IMR-90 (cell line): ENCODE measurements at regions not wholly inside any gene's neighbourhood (a gene's known extent, or its start where the extent isn't known, plus 50 kb on each side); places are given as distances from the start of the nearest gene placed in this dataset.

Experiments used
- ATAC-seq: fragments of 200-7000 bp; cut with Tn5 transposase; 2 replicates; pipeline ENCODE4 v1.9.1; 2020; ENCODE audit warnings: low read depth, mild to moderate bottlenecking, moderate library complexity
- BruUV-seq: library from RNA; stranded (reverse); fragments of 400-500 nt; replicated peaks from 2 replicates; lab custom pipeline; 2021; lab: Mats Ljungman, UMichigan
- CTCF ChIA-PET: fragments of 300-600 bp; formaldehyde crosslinking; extraction: SDS; loops from one replicate; lab custom pipeline; 2021; ENCODE audit warnings: antibody characterized with exemption; lab: Yijun Ruan, JAX
- POLR2A ChIA-PET: fragments of 300-600 bp; sonication (Branson Sonifier 250); formaldehyde crosslinking; loops from one replicate; lab custom pipeline; 2022; ENCODE audit warnings: antibody characterized with exemption; ENCODE audit not compliant: unreplicated experiment; lab: Charles Lee
- DNase-seq: peaks from one replicate; pipeline ENCODE4 v3.0.0; 2013
- H2AFZ ChIP-seq: replicated peaks from 2 replicates; pipeline ENCODE3; 2013; ENCODE audit warnings: low read length, mild to moderate bottlenecking; ENCODE audit not compliant: poor library complexity
- H2AK5ac ChIP-seq: 2 replicates; pipeline ENCODE4 v1.6.1; 2013; ENCODE audit warnings: low read depth, low read length, inconsistent platforms
- H2AK9ac ChIP-seq: replicated peaks from 2 replicates; pipeline ENCODE3; 2013; ENCODE audit warnings: mild to moderate bottlenecking, low read depth, low read length, moderate library complexity; ENCODE audit not compliant: poor library complexity
- H2BK120ac ChIP-seq: 2 replicates; pipeline ENCODE4 v1.6.1; 2013; ENCODE audit warnings: low read depth, low read length, inconsistent platforms
- H2BK15ac ChIP-seq: 3 replicates; pipeline ENCODE4 v1.6.1; 2013; ENCODE audit warnings: low read depth, low read length, inconsistent platforms
- H2BK20ac ChIP-seq: 2 replicates; pipeline ENCODE4 v1.6.1; 2013; ENCODE audit warnings: low read depth, mild to moderate bottlenecking, inconsistent platforms, low read length, moderate library complexity
- H2BK5ac ChIP-seq: 2 replicates; pipeline ENCODE4 v1.6.1; 2013; ENCODE audit warnings: mild to moderate bottlenecking, low read depth, low read length, inconsistent platforms; ENCODE audit not compliant: poor library complexity, severe bottlenecking
- H3K14ac ChIP-seq: replicated peaks from 2 replicates; pipeline ENCODE4 v1.6.1; 2013; ENCODE audit warnings: low read depth, low read length, inconsistent platforms
- H3K18ac ChIP-seq: 2 replicates; pipeline ENCODE4 v1.6.1; 2013; ENCODE audit warnings: low read depth, low read length, control low read depth
- H3K23ac ChIP-seq: 2 replicates; pipeline ENCODE4 v1.6.1; 2013; ENCODE audit warnings: low read depth, low read length, inconsistent platforms
- H3K27ac ChIP-seq: 2 replicates; pipeline ENCODE4 v1.5.1; 2013; ENCODE audit warnings: mild to moderate bottlenecking, control low read depth, low read length; ENCODE audit not compliant: insufficient read depth
- H3K27me3 ChIP-seq: 2 replicates; pipeline ENCODE4 v1.6.1; 2013; ENCODE audit warnings: low read length; ENCODE audit not compliant: control insufficient read depth, insufficient read depth
- H3K36me3 ChIP-seq: 2 replicates; pipeline ENCODE4 v1.6.1; 2013; ENCODE audit warnings: low read length, mixed read lengths; ENCODE audit not compliant: control insufficient read depth, insufficient read depth
- H3K4ac ChIP-seq: 2 replicates; pipeline ENCODE4 v1.6.1; 2013; ENCODE audit warnings: low read depth, low read length, inconsistent platforms
- H3K4me1 ChIP-seq: 2 replicates; pipeline ENCODE4 v1.6.1; 2013; ENCODE audit warnings: low read length, mixed read lengths; ENCODE audit not compliant: control insufficient read depth, insufficient read depth
- H3K4me2 ChIP-seq: 2 replicates; pipeline ENCODE4 v1.6.1; 2013; ENCODE audit warnings: low read depth, mild to moderate bottlenecking, control low read depth, low read length, moderate library complexity
- H3K4me3 ChIP-seq: 2 replicates; pipeline ENCODE4 v1.5.1; 2013; ENCODE audit warnings: low read depth, mild to moderate bottlenecking, control low read depth, low read length, moderate library complexity; ENCODE audit not compliant: insufficient read depth
- H3K56ac ChIP-seq: 2 replicates; pipeline ENCODE4 v1.6.1; 2013; ENCODE audit warnings: low read length, inconsistent platforms; ENCODE audit not compliant: insufficient read depth; ENCODE audit errors: extremely low read depth
- H3K79me1 ChIP-seq, 2 experiments: 2 replicates each; pipeline ENCODE4 v1.6.1; 2013; ENCODE audit warnings: low read length in 2 of 2, inconsistent platforms in 1 of 2, low read depth in 1 of 2
- H3K9ac ChIP-seq: 2 replicates; pipeline ENCODE4 v1.6.1; 2013; ENCODE audit warnings: low read depth, low read length, control low read depth
- H3K9me1 ChIP-seq: 2 replicates; pipeline ENCODE4 v1.6.1; 2013; ENCODE audit warnings: low read length, inconsistent platforms; ENCODE audit not compliant: insufficient read depth
- H3K9me3 ChIP-seq: 2 replicates; pipeline ENCODE4 v1.6.1; 2013; ENCODE audit warnings: low read length; ENCODE audit not compliant: control insufficient read depth, insufficient read depth
- H4K20me1 ChIP-seq: 2 replicates; pipeline ENCODE4 v1.6.1; 2013; ENCODE audit warnings: low read length, inconsistent platforms; ENCODE audit not compliant: insufficient read depth
- H4K5ac ChIP-seq: 2 replicates; pipeline ENCODE4 v1.6.1; 2013; ENCODE audit warnings: mild to moderate bottlenecking, low read depth, low read length, control low read depth
- H4K8ac ChIP-seq, 2 experiments: 2 replicates each; pipeline ENCODE4 v1.6.1; 2013; ENCODE audit warnings: low read depth in 2 of 2, low read length in 2 of 2, control low read depth in 1 of 2, inconsistent platforms in 1 of 2
- H4K91ac ChIP-seq: 2 replicates; pipeline ENCODE4 v1.6.1; 2013; ENCODE audit warnings: low read depth, low read length, inconsistent platforms; ENCODE audit not compliant: insufficient read depth
- BHLHE40 ChIP-seq: fragments of 150-350 bp; IDR thresholded peaks from 2 replicates; pipeline ENCODE4 v1.6.1; 2016; ENCODE audit warnings: mild to moderate bottlenecking, low read depth, low read length
- CEBPB ChIP-seq: IDR thresholded peaks from 2 replicates; pipeline ENCODE4 v1.6.1; 2012; ENCODE audit warnings: low read depth, low read length, improper control_type of control experiment
- CTCF ChIP-seq: conservative IDR thresholded peaks from 2 replicates; pipeline ENCODE4 v1.5.1; 2012; ENCODE audit warnings: mild to moderate bottlenecking, low read depth, low read length, improper control_type of control experiment
- FOS ChIP-seq: fragments of 150-350 bp; IDR thresholded peaks from 2 replicates; pipeline ENCODE4 v1.6.1; 2016; ENCODE audit warnings: low read depth, low read length
- MAFK ChIP-seq: IDR thresholded peaks from 2 replicates; pipeline ENCODE4 v1.6.1; 2012; ENCODE audit warnings: low read depth, low read length, improper control_type of control experiment
- MXI1 ChIP-seq: IDR thresholded peaks from 2 replicates; pipeline ENCODE4 v1.6.1; 2012; ENCODE audit warnings: low read depth, mild to moderate bottlenecking, low read length, moderate library complexity, borderline replicate concordance
- WGBS, 2 experiments: methylation state at CpG; one replicate each; pipeline versions ENCODE4 v1.1.5 to v1.1.7; 2013; ENCODE audit warnings: missing lambda C conversion rate in 2 of 2; ENCODE audit not compliant: insufficient read length in 1 of 2; ENCODE audit errors: extremely low coverage in 2 of 2; 5-methylcytosine and 5-hydroxymethylcytosine counted together
- dilution Hi-C: fragments of 300-500 bp; cut with HindIII; formaldehyde crosslinking; loops from one replicate; pipeline ENCODE4 v1.14.3; 2018; ENCODE audit warnings: low sequenced_read_pairs; ENCODE audit not compliant: unreplicated experiment
- in situ Hi-C: fragments of 300-500 bp; cut with MboI; formaldehyde crosslinking; loops from 3 replicates; pipeline ENCODE4 v1.14.3; 2019; ENCODE audit warnings: low sequenced_read_pairs, inconsistent platforms, mixed read lengths
- intact Hi-C: fragments of 100-400 bp; cut with micrococcal nuclease; formaldehyde crosslinking; loops from 2 replicates; pipeline ENCODE4 v1.10.0; 2022

GRCh38 chr6:15062516-15063252 is 183.2 kb upstream of the JARID2 start:
- 95% methylated on average over 3 of the region's 8 CpGs; no CpG with 5 or more reads in 1 of the 2 experiments for WGBS, 2 experiments
- Histone ChIP-seq H2BK120ac (peak overlapping the region; percentile 96), H3K4me3 (no peak overlapping the region), H3K18ac (peak overlapping the region; percentile 69), H2AK5ac (peak overlapping the region; percentile 90), H3K27me3 (no peaks in the 10 kb centered on the region), H3K56ac (peak overlapping the region; percentile 32; the same call in 1 of the 2 replicates), H3K9ac (no peak overlapping the region), H3K23ac (peak overlapping the region; percentile 68; the same call in 1 of the 2 replicates), H4K8ac (peak overlapping the region; percentile 33 to 85; a peak in 3 of 4 replicates), H3K27ac (no peak overlapping the region), H4K20me1 (no peaks in the 10 kb centered on the region), H3K14ac (peak overlapping the region; percentile 89), H2AK9ac (peak overlapping the region; percentile 35), H4K5ac (peak overlapping the region; percentile 41), H3K4me2 (no peak overlapping the region), H4K91ac (peak overlapping the region; percentile 81), H2BK15ac (peak overlapping the region; percentile 55; the same call in 2 of the 3 replicates), H2AFZ (peak overlapping the region; percentile 4), H3K79me1 (0 out of 4 replicates have a peak, but pooled peaks cover 0 to 5% of the 10 kb centered on the region in 2 experiments), H3K9me1 (peaks cover 16% of the 10 kb centered on the region), H3K9me3 (peaks cover 2% of the 10 kb centered on the region), H3K4ac (peak overlapping the region; percentile 89), H2BK20ac (peak overlapping the region; percentile 91), H3K4me1 (peaks cover 21% of the 10 kb centered on the region), H3K36me3 (no peaks in the 10 kb centered on the region), H2BK5ac (peak overlapping the region; percentile 53)
- POLR2A ChIA-PET = no interaction called here
- intact Hi-C loops = loop anchor here (10.0 kb wide), 1 partner anchor 412 kb away; no protein-coding TSS in a partner anchor
- DNase-seq (peak; percentile 99), ATAC-seq (peak; percentile 4; the same call in 1 of the 2 replicates)
- CTCF ChIA-PET = interaction anchor here (0.6 kb wide), 1 partner anchor 179 kb away, joined by 4 read pairs; no protein-coding TSS in a partner anchor
- BruUV-seq = no TSS peak
- TF ChIP-seq MAFK (no peak), MXI1 (0 out of 2 replicates have a peak, but pooled peaks have one; percentile 35), FOS (peak; percentile 17; the same call in 1 of the 2 replicates), CEBPB (peak; percentile 100), BHLHE40 (0 out of 2 replicates have a peak, but pooled peaks have one; percentile 3), CTCF (no peak)
- in situ Hi-C loops = no loop called here
- dilution Hi-C loops = no loop called here
